ENCODE measurements at regions not wholly inside any gene's neighbourhood (a gene's known extent, or its start where the extent isn't known, plus 50 kb on each side); places are given as distances from the start of the nearest gene placed in this dataset.

GRCh38 chr2:128632501-128632800 is 313.8 kb upstream of the HS6ST1 start:
- Histone ChIP-seq H3K4me1 (ENCODE audit: control insufficient read depth, insufficient read depth, low read length) (peaks cover 12% of the 10 kb centered on the region), H3K4me3 (ENCODE audit: insufficient read depth, low read depth, low read length) (no peak overlapping the region), H3K27me3 (ENCODE audit: control insufficient read depth, insufficient read depth, low read length, poor library complexity, severe bottlenecking) (no peaks in the 10 kb centered on the region), H3K36me3 (ENCODE audit: control insufficient read depth, insufficient read depth, low read length) (no peaks in the 10 kb centered on the region), H3K9me3 (ENCODE audit: control insufficient read depth, low read length) (no peaks in the 10 kb centered on the region), H3K27ac (ENCODE audit: insufficient read depth, low read depth, low read length, poor library complexity, severe bottlenecking) (no peak overlapping the region)
- 77 to 83% methylated on average over 6 of the region's 6 CpGs for WGBS, 2 experiments

GRCh38 chr2:128633501-128633900 is 314.8 kb upstream of the HS6ST1 start:
- Histone ChIP-seq H3K36me3 (ENCODE audit: control insufficient read depth, insufficient read depth, low read length) (no peaks in the 10 kb centered on the region), H3K27ac (ENCODE audit: insufficient read depth, low read depth, low read length, poor library complexity, severe bottlenecking) (no peak overlapping the region), H3K9me3 (ENCODE audit: control insufficient read depth, low read length) (no peaks in the 10 kb centered on the region), H3K4me1 (ENCODE audit: control insufficient read depth, insufficient read depth, low read length) (peaks cover 22% of the 10 kb centered on the region), H3K4me3 (ENCODE audit: insufficient read depth, low read depth, low read length) (no peak overlapping the region), H3K27me3 (ENCODE audit: control insufficient read depth, insufficient read depth, low read length, poor library complexity, severe bottlenecking) (no peaks in the 10 kb centered on the region)
- 88 to 92% methylated on average over 2 to 3 of the region's 3 CpGs for WGBS, 2 experiments

- no peaks in the 10 kb centered on the region for H3K36me3 ChIP-seq (ENCODE audit: control insufficient read depth, insufficient read depth, low read length)
- H3K9me3 ChIP-seq (ENCODE audit: control insufficient read depth, low read length) = no peaks in the 10 kb centered on the region
- H3K4me3 ChIP-seq (ENCODE audit: insufficient read depth, low read depth, low read length) = no peak overlapping the region
- 86 to 92% methylated on average over 8 of the region's 8 CpGs for WGBS, 2 experiments
- no peaks in the 10 kb centered on the region for H3K27me3 ChIP-seq (ENCODE audit: control insufficient read depth, insufficient read depth, low read length, poor library complexity, severe bottlenecking)
- H3K4me1 ChIP-seq (ENCODE audit: control insufficient read depth, insufficient read depth, low read length) = peaks cover 36% of the 10 kb centered on the region
- no peak overlapping the region for H3K27ac ChIP-seq (ENCODE audit: insufficient read depth, low read depth, low read length, poor library complexity, severe bottlenecking)
Measured at GRCh38 chr2:128635361-128635900, 316.8 kb upstream of the HS6ST1 start.

DNA sequence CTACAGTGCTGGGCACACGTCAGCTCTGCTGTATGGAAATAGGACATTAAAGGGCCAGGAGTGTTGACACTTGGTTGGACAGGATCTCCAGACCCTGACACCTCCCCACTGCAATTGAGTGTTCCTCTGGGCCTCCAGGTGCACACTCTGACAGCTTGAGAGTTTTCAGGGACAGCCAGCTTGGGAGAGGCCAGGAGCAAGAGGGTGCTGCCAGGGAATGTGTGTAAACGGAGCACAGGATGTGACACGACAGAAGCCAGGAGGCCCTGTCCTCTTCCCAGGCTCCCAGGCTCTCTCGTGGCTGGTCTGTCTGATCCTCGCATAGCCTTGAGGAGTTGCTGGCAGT is 318.1 kb upstream of the HS6ST1 start:
- WGBS, 2 experiments = 87 to 96% methylated on average over 5 of the region's 5 CpGs
- Histone ChIP-seq H3K36me3 (ENCODE audit: control insufficient read depth, insufficient read depth, low read length) (no peaks in the 10 kb centered on the region), H3K4me1 (ENCODE audit: control insufficient read depth, insufficient read depth, low read length) (peaks cover 36% of the 10 kb centered on the region), H3K27ac (ENCODE audit: insufficient read depth, low read depth, low read length, poor library complexity, severe bottlenecking) (no peak overlapping the region), H3K9me3 (ENCODE audit: control insufficient read depth, low read length) (no peaks in the 10 kb centered on the region), H3K27me3 (ENCODE audit: control insufficient read depth, insufficient read depth, low read length, poor library complexity, severe bottlenecking) (no peaks in the 10 kb centered on the region), H3K4me3 (ENCODE audit: insufficient read depth, low read depth, low read length) (no peak overlapping the region)

GRCh38 chr2:128637481-128638155 is 318.9 kb upstream of the HS6ST1 start:
- peak overlapping the region; percentile 94 for H3K27ac ChIP-seq (ENCODE audit: insufficient read depth, low read depth, low read length, poor library complexity, severe bottlenecking)
- WGBS, 2 experiments = 92 to 94% methylated on average over 7 of the region's 7 CpGs
- no peaks in the 10 kb centered on the region for H3K27me3 ChIP-seq (ENCODE audit: control insufficient read depth, insufficient read depth, low read length, poor library complexity, severe bottlenecking)
- H3K9me3 ChIP-seq (ENCODE audit: control insufficient read depth, low read length) = no peaks in the 10 kb centered on the region
- H3K4me3 ChIP-seq (ENCODE audit: insufficient read depth, low read depth, low read length) = no peak overlapping the region
- H3K4me1 ChIP-seq (ENCODE audit: control insufficient read depth, insufficient read depth, low read length) = peaks cover 30% of the 10 kb centered on the region
- H3K36me3 ChIP-seq (ENCODE audit: control insufficient read depth, insufficient read depth, low read length) = no peaks in the 10 kb centered on the region

DNA sequence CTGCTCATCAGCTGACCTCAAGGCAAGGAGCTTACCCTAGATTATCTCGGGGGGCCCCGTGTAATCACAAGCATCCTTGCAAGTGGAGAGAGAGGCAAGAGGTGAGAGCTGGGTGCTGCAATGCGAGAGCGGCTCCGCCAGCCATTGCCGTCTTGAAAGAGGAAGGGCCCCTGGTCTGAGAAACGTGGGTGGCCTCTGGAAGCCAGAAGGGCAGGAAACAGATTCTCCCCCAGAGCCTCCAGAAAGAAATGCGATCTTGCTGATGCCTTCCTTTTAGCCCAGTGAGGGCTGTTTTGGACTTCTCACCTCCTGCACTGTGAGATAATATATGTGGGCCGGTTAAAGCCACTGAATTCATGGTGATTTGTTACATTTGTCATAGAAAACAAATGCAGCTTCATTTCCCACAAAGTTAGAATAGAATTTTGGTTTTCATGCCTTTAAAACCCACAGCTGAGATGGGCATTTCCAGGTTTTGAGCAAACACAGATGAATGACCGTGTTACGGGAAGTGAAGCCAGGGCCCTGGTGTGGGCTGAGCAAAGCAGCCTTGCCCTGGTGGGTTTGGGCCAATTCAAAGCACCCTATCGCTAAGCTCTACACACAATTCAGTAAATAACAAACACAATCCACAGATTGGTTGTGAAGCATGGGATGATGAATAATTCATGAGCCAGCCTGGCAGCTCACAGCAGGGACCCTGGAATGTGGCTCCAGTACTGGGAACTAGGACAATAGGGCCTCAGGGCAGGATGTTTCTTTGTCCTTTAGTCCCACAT is 319.9 kb upstream of the HS6ST1 start:
- WGBS, 2 experiments = 36 to 39% methylated on average over 10 to 12 of the region's 12 CpGs
- Histone ChIP-seq H3K4me3 (ENCODE audit: insufficient read depth, low read depth, low read length) (no peak overlapping the region), H3K27me3 (ENCODE audit: control insufficient read depth, insufficient read depth, low read length, poor library complexity, severe bottlenecking) (no peaks in the 10 kb centered on the region), H3K4me1 (ENCODE audit: control insufficient read depth, insufficient read depth, low read length) (peaks cover 29% of the 10 kb centered on the region), H3K27ac (ENCODE audit: insufficient read depth, low read depth, low read length, poor library complexity, severe bottlenecking) (peak overlapping the region; percentile 94), H3K36me3 (ENCODE audit: control insufficient read depth, insufficient read depth, low read length) (no peaks in the 10 kb centered on the region), H3K9me3 (ENCODE audit: control insufficient read depth, low read length) (no peaks in the 10 kb centered on the region)

- WGBS, 2 experiments = 12 to 13% methylated on average over 6 of the region's 6 CpGs
- Histone ChIP-seq H3K36me3 (ENCODE audit: control insufficient read depth, insufficient read depth, low read length) (no peaks in the 10 kb centered on the region), H3K4me3 (ENCODE audit: insufficient read depth, low read depth, low read length) (no peak overlapping the region), H3K27me3 (ENCODE audit: control insufficient read depth, insufficient read depth, low read length, poor library complexity, severe bottlenecking) (no peaks in the 10 kb centered on the region), H3K9me3 (ENCODE audit: control insufficient read depth, low read length) (no peaks in the 10 kb centered on the region), H3K27ac (ENCODE audit: insufficient read depth, low read depth, low read length, poor library complexity, severe bottlenecking) (peak overlapping the region; percentile 94), H3K4me1 (ENCODE audit: control insufficient read depth, insufficient read depth, low read length) (peaks cover 29% of the 10 kb centered on the region)
Measured at GRCh38 chr2:128639120-128639477, 320.4 kb upstream of the HS6ST1 start.

DNA sequence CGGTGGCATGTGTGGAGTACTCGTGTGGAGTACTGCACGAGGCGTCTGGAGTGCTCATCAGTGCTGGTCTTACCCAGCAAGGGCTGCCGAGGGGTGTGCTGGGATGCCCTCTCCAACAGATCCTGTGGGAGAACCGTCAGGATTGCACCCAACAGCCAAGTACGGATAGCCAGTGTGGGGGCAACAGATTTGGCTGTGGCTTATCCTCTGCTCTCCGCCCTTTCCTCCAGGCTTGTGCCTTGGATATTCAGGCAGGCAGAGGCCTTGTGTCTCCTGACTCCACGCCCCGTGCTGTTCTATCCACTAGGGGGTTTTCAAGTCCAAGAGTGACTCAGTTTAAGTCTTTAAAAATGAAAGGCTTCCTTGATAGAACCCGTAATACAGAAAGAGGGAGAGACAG is 321.0 kb upstream of the HS6ST1 start:
- Histone ChIP-seq H3K4me1 (ENCODE audit: control insufficient read depth, insufficient read depth, low read length) (peaks cover 32% of the 10 kb centered on the region), H3K36me3 (ENCODE audit: control insufficient read depth, insufficient read depth, low read length) (no peaks in the 10 kb centered on the region), H3K9me3 (ENCODE audit: control insufficient read depth, low read length) (no peaks in the 10 kb centered on the region), H3K27ac (ENCODE audit: insufficient read depth, low read depth, low read length, poor library complexity, severe bottlenecking) (peak overlapping the region; percentile 94), H3K27me3 (ENCODE audit: control insufficient read depth, insufficient read depth, low read length, poor library complexity, severe bottlenecking) (no peaks in the 10 kb centered on the region), H3K4me3 (ENCODE audit: insufficient read depth, low read depth, low read length) (no peak overlapping the region)
- 86 to 87% methylated on average over 11 of the region's 11 CpGs for WGBS, 2 experiments

DNA sequence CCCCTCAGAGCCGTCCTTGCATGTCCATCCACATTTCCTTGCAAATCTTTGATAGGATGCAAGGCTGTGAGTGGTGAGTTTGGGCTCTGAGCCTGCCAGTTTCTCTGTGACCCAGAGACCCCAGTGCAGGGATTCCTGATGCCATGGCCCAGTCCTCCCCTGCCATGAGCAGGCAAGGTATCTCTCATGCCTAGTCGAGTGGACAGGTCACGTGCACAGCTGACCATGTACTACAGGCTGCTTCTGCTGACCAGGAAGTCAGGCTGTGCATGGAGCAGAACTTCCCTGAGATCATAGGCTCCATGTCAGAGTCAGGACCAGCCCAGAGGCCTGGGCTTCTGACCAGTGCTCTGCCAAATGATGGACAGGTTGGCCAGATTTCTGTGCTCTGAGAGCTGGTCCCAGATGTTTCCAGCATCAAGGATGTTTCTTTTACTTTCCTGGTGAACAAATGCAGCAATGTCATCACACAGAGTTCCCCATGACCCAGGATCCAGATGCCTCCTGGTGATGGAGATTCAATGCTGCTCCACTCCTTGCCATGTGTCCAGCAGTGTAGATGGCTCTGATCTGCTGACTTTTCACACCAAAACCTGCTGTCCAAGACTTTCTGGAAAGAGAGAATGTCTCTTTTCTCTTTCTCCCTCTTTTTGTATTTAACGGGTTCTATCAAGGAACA is 321.6 kb upstream of the HS6ST1 start:
- Histone ChIP-seq H3K36me3 (ENCODE audit: control insufficient read depth, insufficient read depth, low read length) (no peaks in the 10 kb centered on the region), H3K4me1 (ENCODE audit: control insufficient read depth, insufficient read depth, low read length) (peaks cover 36% of the 10 kb centered on the region), H3K9me3 (ENCODE audit: control insufficient read depth, low read length) (no peaks in the 10 kb centered on the region), H3K4me3 (ENCODE audit: insufficient read depth, low read depth, low read length) (no peak overlapping the region), H3K27ac (ENCODE audit: insufficient read depth, low read depth, low read length, poor library complexity, severe bottlenecking) (peak overlapping the region; percentile 94), H3K27me3 (ENCODE audit: control insufficient read depth, insufficient read depth, low read length, poor library complexity, severe bottlenecking) (no peaks in the 10 kb centered on the region)
- 89 to 93% methylated on average over 4 of the region's 4 CpGs for WGBS, 2 experiments

DNA sequence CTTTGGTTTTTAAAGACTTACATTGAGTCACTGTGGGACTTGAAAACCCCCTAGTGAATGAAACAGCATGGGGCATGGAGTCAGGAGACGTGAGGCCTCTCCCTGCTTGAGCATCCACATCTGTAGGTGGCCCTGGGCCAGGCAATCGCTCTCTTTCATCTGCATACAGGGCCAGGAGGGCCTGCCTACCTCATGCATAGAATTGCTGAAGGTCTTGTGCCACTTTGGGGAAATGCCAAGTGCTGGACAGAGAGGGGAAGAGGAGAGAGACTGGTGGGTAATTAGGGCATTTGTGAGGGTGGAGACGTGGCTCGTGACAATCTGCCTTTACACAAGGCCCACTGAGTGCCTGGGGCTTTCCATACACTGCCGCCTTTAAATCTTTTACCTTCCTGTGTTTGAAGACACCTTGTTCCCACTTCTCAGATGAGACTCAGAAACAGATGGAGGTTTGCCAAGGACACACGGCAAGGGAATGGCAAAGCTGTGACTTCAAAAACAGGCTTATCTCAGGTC is 322.2 kb upstream of the HS6ST1 start:
- Histone ChIP-seq H3K4me1 (ENCODE audit: control insufficient read depth, insufficient read depth, low read length) (peaks cover 36% of the 10 kb centered on the region), H3K27ac (ENCODE audit: insufficient read depth, low read depth, low read length, poor library complexity, severe bottlenecking) (no peak overlapping the region), H3K4me3 (ENCODE audit: insufficient read depth, low read depth, low read length) (no peak overlapping the region), H3K9me3 (ENCODE audit: control insufficient read depth, low read length) (no peaks in the 10 kb centered on the region), H3K36me3 (ENCODE audit: control insufficient read depth, insufficient read depth, low read length) (no peaks in the 10 kb centered on the region), H3K27me3 (ENCODE audit: control insufficient read depth, insufficient read depth, low read length, poor library complexity, severe bottlenecking) (no peaks in the 10 kb centered on the region)
- 82 to 83% methylated on average over 6 of the region's 6 CpGs for WGBS, 2 experiments
